ENCODE measurements at regions not wholly inside any gene's neighbourhood (a gene's known extent, or its start where the extent isn't known, plus 50 kb on each side); places are given as distances from the start of the nearest gene placed in this dataset.

DNA sequence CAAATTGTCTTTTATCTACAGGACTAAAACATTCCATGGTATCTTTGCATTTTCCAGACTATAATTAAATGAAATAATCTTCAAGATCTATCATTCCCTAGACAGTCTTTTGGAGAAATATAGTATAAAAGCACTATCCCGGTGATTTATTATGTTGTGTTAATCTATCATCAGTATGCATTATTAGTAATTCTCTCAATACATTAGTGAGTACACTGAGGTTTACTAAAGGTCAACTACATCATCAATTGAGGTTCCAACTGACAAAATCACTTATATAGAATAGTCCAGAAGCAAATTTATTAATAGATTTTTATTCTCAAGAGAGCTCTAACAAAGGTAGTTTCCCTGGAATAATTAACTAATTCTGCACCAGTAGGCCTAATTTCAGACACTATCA lies 169.6 kb downstream of the KCNA4 start:
- DNase-seq (ENCODE audit: low read depth in 1 of 2, low spot score in 1 of 2): no peak
- H3K27me3 ChIP-seq (ENCODE audit: insufficient read depth, poor library complexity, severe bottlenecking): no peaks in the 10 kb centered on the region

DNA sequence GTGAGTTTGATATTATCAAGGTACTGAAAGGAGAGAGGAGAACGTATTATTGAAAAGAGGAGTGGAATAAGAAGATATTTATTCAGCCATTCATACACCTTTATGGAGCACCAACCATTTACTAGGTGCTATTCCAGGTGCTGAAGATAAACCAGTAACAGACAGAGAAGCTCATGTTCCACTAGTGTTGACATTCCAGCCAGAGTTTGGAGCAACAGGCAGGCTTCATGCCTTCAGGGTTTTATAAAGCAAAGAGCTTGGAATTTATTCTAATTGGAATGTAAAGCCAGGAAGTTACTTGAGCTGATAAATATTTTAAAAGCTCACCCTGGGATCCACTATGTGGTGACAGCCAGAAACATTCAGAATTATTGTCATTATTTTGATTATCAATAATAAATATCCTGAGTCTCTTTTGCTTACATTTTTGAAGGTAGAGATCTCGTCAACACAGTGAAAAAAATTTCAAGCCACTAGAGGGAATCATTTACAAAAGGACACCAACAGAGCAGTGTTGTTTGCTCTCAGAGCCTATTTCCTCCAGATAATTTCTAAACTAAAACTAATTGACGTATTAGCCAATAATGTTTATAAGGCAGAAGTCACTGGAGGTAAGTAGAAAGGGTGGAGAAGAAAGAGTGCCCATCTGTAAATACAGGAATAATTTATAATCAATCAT lies 172.0 kb downstream of the KCNA4 start:
- no peaks in the 10 kb centered on the region for H3K27me3 ChIP-seq (ENCODE audit: insufficient read depth, poor library complexity, severe bottlenecking)
- DNase-seq (ENCODE audit: low read depth in 1 of 2, low spot score in 1 of 2): no peak
- H3K27ac ChIP-seq (replicated peaks): no peak overlapping the region
- TF ChIP-seq, protein P1, sequence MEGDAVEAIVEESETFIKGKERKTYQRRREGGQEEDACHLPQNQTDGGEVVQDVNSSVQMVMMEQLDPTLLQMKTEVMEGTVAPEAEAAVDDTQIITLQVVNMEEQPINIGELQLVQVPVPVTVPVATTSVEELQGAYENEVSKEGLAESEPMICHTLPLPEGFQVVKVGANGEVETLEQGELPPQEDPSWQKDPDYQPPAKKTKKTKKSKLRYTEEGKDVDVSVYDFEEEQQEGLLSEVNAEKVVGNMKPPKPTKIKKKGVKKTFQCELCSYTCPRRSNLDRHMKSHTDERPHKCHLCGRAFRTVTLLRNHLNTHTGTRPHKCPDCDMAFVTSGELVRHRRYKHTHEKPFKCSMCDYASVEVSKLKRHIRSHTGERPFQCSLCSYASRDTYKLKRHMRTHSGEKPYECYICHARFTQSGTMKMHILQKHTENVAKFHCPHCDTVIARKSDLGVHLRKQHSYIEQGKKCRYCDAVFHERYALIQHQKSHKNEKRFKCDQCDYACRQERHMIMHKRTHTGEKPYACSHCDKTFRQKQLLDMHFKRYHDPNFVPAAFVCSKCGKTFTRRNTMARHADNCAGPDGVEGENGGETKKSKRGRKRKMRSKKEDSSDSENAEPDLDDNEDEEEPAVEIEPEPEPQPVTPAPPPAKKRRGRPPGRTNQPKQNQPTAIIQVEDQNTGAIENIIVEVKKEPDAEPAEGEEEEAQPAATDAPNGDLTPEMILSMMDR (IDR thresholded peaks at IDR 0.05; ENCODE audit: insufficient read depth, low read length): no peak
- H3K4me3 ChIP-seq (replicated peaks; ENCODE audit: insufficient read depth, low read length): no peak overlapping the region

More for the DNA sequence above, 169.6 kb downstream of the KCNA4 start:
- TF ChIP-seq, protein P2, sequence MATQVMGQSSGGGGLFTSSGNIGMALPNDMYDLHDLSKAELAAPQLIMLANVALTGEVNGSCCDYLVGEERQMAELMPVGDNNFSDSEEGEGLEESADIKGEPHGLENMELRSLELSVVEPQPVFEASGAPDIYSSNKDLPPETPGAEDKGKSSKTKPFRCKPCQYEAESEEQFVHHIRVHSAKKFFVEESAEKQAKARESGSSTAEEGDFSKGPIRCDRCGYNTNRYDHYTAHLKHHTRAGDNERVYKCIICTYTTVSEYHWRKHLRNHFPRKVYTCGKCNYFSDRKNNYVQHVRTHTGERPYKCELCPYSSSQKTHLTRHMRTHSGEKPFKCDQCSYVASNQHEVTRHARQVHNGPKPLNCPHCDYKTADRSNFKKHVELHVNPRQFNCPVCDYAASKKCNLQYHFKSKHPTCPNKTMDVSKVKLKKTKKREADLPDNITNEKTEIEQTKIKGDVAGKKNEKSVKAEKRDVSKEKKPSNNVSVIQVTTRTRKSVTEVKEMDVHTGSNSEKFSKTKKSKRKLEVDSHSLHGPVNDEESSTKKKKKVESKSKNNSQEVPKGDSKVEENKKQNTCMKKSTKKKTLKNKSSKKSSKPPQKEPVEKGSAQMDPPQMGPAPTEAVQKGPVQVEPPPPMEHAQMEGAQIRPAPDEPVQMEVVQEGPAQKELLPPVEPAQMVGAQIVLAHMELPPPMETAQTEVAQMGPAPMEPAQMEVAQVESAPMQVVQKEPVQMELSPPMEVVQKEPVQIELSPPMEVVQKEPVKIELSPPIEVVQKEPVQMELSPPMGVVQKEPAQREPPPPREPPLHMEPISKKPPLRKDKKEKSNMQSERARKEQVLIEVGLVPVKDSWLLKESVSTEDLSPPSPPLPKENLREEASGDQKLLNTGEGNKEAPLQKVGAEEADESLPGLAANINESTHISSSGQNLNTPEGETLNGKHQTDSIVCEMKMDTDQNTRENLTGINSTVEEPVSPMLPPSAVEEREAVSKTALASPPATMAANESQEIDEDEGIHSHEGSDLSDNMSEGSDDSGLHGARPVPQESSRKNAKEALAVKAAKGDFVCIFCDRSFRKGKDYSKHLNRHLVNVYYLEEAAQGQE (IDR thresholded peaks at IDR 0.05; ENCODE audit: insufficient replicate concordance, low read depth): no peak
- TF ChIP-seq, protein P1 (IDR thresholded peaks at IDR 0.05; ENCODE audit: insufficient read depth, low read length): no peak
- no peak for TF ChIP-seq GABPA (IDR thresholded peaks at IDR 0.05; ENCODE audit: low read depth)
- no peak for TF ChIP-seq POLR2AphosphoS5 (IDR thresholded peaks at IDR 0.05; ENCODE audit: low read depth)
- TF ChIP-seq SPI1 (IDR thresholded peaks at IDR 0.05; ENCODE audit: borderline replicate concordance, low read depth): no peak
- no peak overlapping the region for H3K4me3 ChIP-seq (replicated peaks; ENCODE audit: insufficient read depth, low read length)
- no peak overlapping the region for H3K27ac ChIP-seq (replicated peaks)

DNA sequence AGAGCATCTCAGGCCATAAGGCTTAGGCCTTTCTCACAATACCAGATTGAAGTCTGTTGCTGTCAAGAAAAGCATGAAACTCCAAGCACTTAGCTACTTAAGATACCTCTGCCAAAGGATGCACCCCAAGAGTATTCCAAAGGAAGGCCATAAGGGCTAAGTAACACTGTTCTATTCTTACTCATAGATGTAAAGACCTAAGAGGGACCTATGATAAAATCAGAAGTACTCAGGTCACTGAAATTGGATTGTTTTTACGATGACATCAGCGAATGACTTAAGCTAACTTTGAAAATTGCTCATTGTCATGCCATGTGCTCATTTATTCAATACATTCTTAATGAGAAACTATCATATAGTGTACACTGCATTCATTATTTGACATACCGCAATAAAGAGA lies 172.8 kb downstream of the KCNA4 start:
- H3K4me3 ChIP-seq (replicated peaks; ENCODE audit: insufficient read depth, low read length): no peak overlapping the region
- no peak overlapping the region for H3K27ac ChIP-seq (replicated peaks)
- no peaks in the 10 kb centered on the region for H3K27me3 ChIP-seq (ENCODE audit: insufficient read depth, poor library complexity, severe bottlenecking)
- DNase-seq (ENCODE audit: low read depth in 1 of 2, low spot score in 1 of 2): no peak
- TF ChIP-seq, protein P1 (IDR thresholded peaks at IDR 0.05; ENCODE audit: insufficient read depth, low read length): no peak
- TF ChIP-seq SPI1 (IDR thresholded peaks at IDR 0.05; ENCODE audit: borderline replicate concordance, low read depth) (no peak), POLR2AphosphoS5 (IDR thresholded peaks at IDR 0.05; ENCODE audit: low read depth) (no peak), GABPA (IDR thresholded peaks at IDR 0.05; ENCODE audit: low read depth) (no peak)
- TF ChIP-seq, protein P2 (IDR thresholded peaks at IDR 0.05; ENCODE audit: insufficient replicate concordance, low read depth): no peak

DNA sequence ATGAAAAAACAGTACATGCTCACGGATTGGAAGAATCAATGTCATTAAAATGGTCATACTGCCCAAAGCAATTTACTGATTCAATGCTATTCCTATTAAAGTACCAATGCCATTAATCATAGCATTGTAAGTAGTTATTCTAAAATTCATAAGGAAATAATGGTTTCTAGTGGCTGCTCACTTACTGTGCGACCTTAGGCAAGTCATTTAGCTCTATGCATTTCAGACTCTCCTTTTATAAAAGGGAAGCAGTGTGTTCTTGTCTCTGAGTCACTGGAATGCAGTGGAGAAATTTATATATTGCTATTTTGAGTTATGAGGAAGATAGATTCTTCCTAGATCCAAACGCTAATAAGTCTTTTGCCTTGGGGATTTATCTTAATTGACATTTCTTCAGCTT lies 174.8 kb downstream of the KCNA4 start:
- DNase-seq (ENCODE audit: low read depth in 1 of 2, low spot score in 1 of 2): no peak
- no peak for TF ChIP-seq SPI1 (IDR thresholded peaks at IDR 0.05; ENCODE audit: borderline replicate concordance, low read depth)
- TF ChIP-seq, protein P1 (IDR thresholded peaks at IDR 0.05; ENCODE audit: insufficient read depth, low read length): no peak
- TF ChIP-seq POLR2AphosphoS5 (IDR thresholded peaks at IDR 0.05; ENCODE audit: low read depth): no peak
- no peak for TF ChIP-seq GABPA (IDR thresholded peaks at IDR 0.05; ENCODE audit: low read depth)
- TF ChIP-seq, protein P2 (IDR thresholded peaks at IDR 0.05; ENCODE audit: insufficient replicate concordance, low read depth): no peak
- H3K27ac ChIP-seq (replicated peaks): no peak overlapping the region
- H3K4me3 ChIP-seq (replicated peaks; ENCODE audit: insufficient read depth, low read length): no peak overlapping the region
- H3K27me3 ChIP-seq (ENCODE audit: insufficient read depth, poor library complexity, severe bottlenecking): no peaks in the 10 kb centered on the region

Measured in HL-60 (cell line).